H1 (cell line): ENCODE measurements at regions not wholly inside any gene's neighbourhood (a gene's known extent, or its start where the extent isn't known, plus 50 kb on each side); places are given as distances from the start of the nearest gene placed in this dataset.

Source experiments
- CTCF ChIA-PET: fragments of 300-600 bp; sonication (Branson Sonifier 250); formaldehyde crosslinking; loops from one replicate; lab custom pipeline; 2021; ENCODE audit not compliant: partially characterized antibody; lab: Charles Lee
- POLR2A ChIA-PET: fragments of 300-600 bp; sonication (Branson Sonifier 250); formaldehyde crosslinking; loops from one replicate; lab custom pipeline; 2021; ENCODE audit warnings: inconsistent platforms; ENCODE audit not compliant: partially characterized antibody; lab: Charles Lee
- DNase-seq, 2 experiments: peaks; one replicate each; pipeline versions ENCODE4 v3.0.0 to v3.0.0-alpha.2; 2010 to 2022; ENCODE audit warnings: low spot score in 2 of 2, low read depth in 1 of 2, mixed read lengths in 1 of 2
- FAIRE-seq: peaks from 2 replicates; lab custom pipeline; 2011; peaks lifted over from hg19 to GRCh38; lab: Jason Lieb, UNC
- H2AFZ ChIP-seq: 2 replicates; pipeline ENCODE4 v1.8.1; 2012; ENCODE audit warnings: low read length, inconsistent platforms
- H2AK5ac ChIP-seq: 2 replicates; pipeline ENCODE4 v1.6.1; 2013; ENCODE audit warnings: low read depth, low read length
- H2BK120ac ChIP-seq: replicated peaks from 2 replicates; pipeline ENCODE3; 2013; ENCODE audit warnings: low read depth, low read length, inconsistent platforms
- H2BK12ac ChIP-seq: 2 replicates; pipeline ENCODE4 v1.6.1; 2013; ENCODE audit warnings: low read depth, low read length
- H2BK15ac ChIP-seq: 2 replicates; pipeline ENCODE4 v1.6.1; 2013; ENCODE audit warnings: low read length
- H2BK20ac ChIP-seq: 2 replicates; pipeline ENCODE4 v1.6.1; 2013; ENCODE audit warnings: low read length
- H2BK5ac ChIP-seq: 2 replicates; pipeline ENCODE4 v1.6.1; 2013; ENCODE audit warnings: low read depth, low read length
- H3K14ac ChIP-seq: 2 replicates; pipeline ENCODE4 v1.6.1; 2013; ENCODE audit warnings: inconsistent platforms; ENCODE audit not compliant: insufficient read length
- H3K18ac ChIP-seq: 2 replicates; pipeline ENCODE4 v1.6.1; 2013; ENCODE audit warnings: low read length; ENCODE audit errors: extremely low read depth
- H3K23ac ChIP-seq: 2 replicates; pipeline ENCODE4 v1.6.1; 2013; ENCODE audit warnings: inconsistent platforms; ENCODE audit not compliant: insufficient read length
- H3K23me2 ChIP-seq: 2 replicates; pipeline ENCODE4 v1.6.1; 2013; ENCODE audit warnings: low read depth, low read length
- H3K27ac ChIP-seq: 2 replicates; pipeline ENCODE4 v1.6.1; 2011; ENCODE audit warnings: low read depth, low read length, inconsistent platforms
- H3K27me3 ChIP-seq, 4 experiments: replicated peaks in 1 of 4; 1 replicate in 1 of 4; 2 replicates in 3 of 4; pipeline versions ENCODE4 v1.6.1 to v1.8.1; 2011 to 2013; ENCODE audit warnings: low read length in 3 of 4, mild to moderate bottlenecking in 3 of 4, inconsistent platforms in 2 of 4, mixed read lengths in 2 of 4, moderate library complexity in 1 of 4; ENCODE audit not compliant: control insufficient read depth in 3 of 4, insufficient read depth in 3 of 4; ENCODE audit errors: extremely low read depth in 1 of 4
- H3K36me3 ChIP-seq, 4 experiments: 2 replicates each; pipeline versions ENCODE4 v1.6.1 to v1.8.1; 2011 to 2013; ENCODE audit warnings: mild to moderate bottlenecking in 4 of 4, low read length in 3 of 4, moderate library complexity in 2 of 4, control low read depth in 1 of 4, inconsistent platforms in 1 of 4; ENCODE audit not compliant: insufficient read depth in 4 of 4, control insufficient read depth in 2 of 4
- H3K4ac ChIP-seq: replicated peaks from 2 replicates; pipeline ENCODE3; 2013; ENCODE audit warnings: low read length, low read depth, mixed read lengths, inconsistent platforms; ENCODE audit not compliant: insufficient read length
- H3K4me1 ChIP-seq, 4 experiments: replicated peaks in 1 of 4; 1 replicate in 1 of 4; 2 replicates in 3 of 4; pipeline versions ENCODE4 v1.6.1 to v1.8.1; 2011 to 2013; ENCODE audit warnings: low read length in 3 of 4, inconsistent platforms in 2 of 4, mixed read lengths in 1 of 4; ENCODE audit not compliant: insufficient read depth in 4 of 4, control insufficient read depth in 3 of 4
- H3K4me2 ChIP-seq, 2 experiments: 2 replicates each; pipeline versions ENCODE4 v1.6.1 to v1.8.1; 2011 to 2013; ENCODE audit warnings: low read depth in 2 of 2, low read length in 2 of 2, control low read depth in 1 of 2, inconsistent platforms in 1 of 2, mild to moderate bottlenecking in 1 of 2; ENCODE audit not compliant: insufficient read depth in 1 of 2
- H3K4me3 ChIP-seq, 4 experiments: fragments of 200-600, 300-600 bp in 1 of 4; sonication (generic), shearing (Covaris generic), sonication (Bioruptor Twin) in 1 of 4; 2 replicates each; pipeline versions ENCODE4 v1.5.1 to v1.8.1; 2011 to 2016; ENCODE audit warnings: low read length in 4 of 4, low read depth in 3 of 4, control low read depth in 2 of 4, inconsistent platforms in 2 of 4, mild to moderate bottlenecking in 2 of 4, mixed read lengths in 1 of 4, moderate library complexity in 1 of 4; ENCODE audit not compliant: insufficient read depth in 2 of 4; ENCODE audit errors: extremely low read depth in 1 of 4
- H3K56ac ChIP-seq: replicated peaks from 2 replicates; pipeline ENCODE3; 2013; ENCODE audit warnings: low read depth, mild to moderate bottlenecking, mixed read lengths, low read length, inconsistent platforms; ENCODE audit not compliant: insufficient read length
- H3K79me1 ChIP-seq: 2 replicates; pipeline ENCODE4 v1.6.1; 2013; ENCODE audit warnings: low read depth, low read length, control low read depth
- H3K79me2 ChIP-seq, 2 experiments: 2 replicates each; pipeline versions ENCODE4 v1.6.1 to v1.8.1; 2012 to 2013; ENCODE audit warnings: low read length in 2 of 2, mild to moderate bottlenecking in 2 of 2, inconsistent platforms in 1 of 2; ENCODE audit not compliant: insufficient read depth in 2 of 2, control insufficient read depth in 1 of 2
- H3K9ac ChIP-seq, 4 experiments: replicated peaks in 1 of 4; 1 replicate in 1 of 4; 2 replicates in 3 of 4; pipeline versions ENCODE4 v1.6.1 to v1.8.1; 2011 to 2013; ENCODE audit warnings: low read depth in 3 of 4, low read length in 3 of 4, control low read depth in 2 of 4, mild to moderate bottlenecking in 2 of 4, moderate library complexity in 2 of 4, inconsistent platforms in 1 of 4; ENCODE audit errors: extremely low read depth in 1 of 4
- H3K9me3 ChIP-seq, 2 experiments: 2 replicates each; pipeline versions ENCODE4 v1.6.1 to v1.8.1; 2012 to 2013; ENCODE audit warnings: mild to moderate bottlenecking in 2 of 2, moderate library complexity in 2 of 2, control low read depth in 1 of 2, inconsistent platforms in 1 of 2, low read depth in 1 of 2, low read length in 1 of 2, mixed read lengths in 1 of 2; ENCODE audit not compliant: insufficient read depth in 2 of 2
- H4K20me1 ChIP-seq, 2 experiments: replicated peaks in 1 of 2; 2 replicates each; pipeline versions ENCODE3 to v1.8.1; 2011 to 2013; ENCODE audit warnings: inconsistent platforms in 2 of 2, low read length in 2 of 2, mild to moderate bottlenecking in 1 of 2; ENCODE audit not compliant: insufficient read depth in 2 of 2, control insufficient read depth in 1 of 2
- H4K5ac ChIP-seq: 2 replicates; pipeline ENCODE4 v1.6.1; 2013; ENCODE audit warnings: low read length, low read depth, mixed read lengths, inconsistent platforms; ENCODE audit not compliant: insufficient read length
- H4K8ac ChIP-seq: 2 replicates; pipeline ENCODE4 v1.8.0; 2013; ENCODE audit warnings: mild to moderate bottlenecking, moderate library complexity, low read length, inconsistent platforms; ENCODE audit not compliant: insufficient read depth; ENCODE audit errors: extremely low read depth
- H4K91ac ChIP-seq: replicated peaks from 2 replicates; pipeline ENCODE3; 2013; ENCODE audit warnings: low read length, mixed read lengths, inconsistent platforms; ENCODE audit not compliant: insufficient read length
- BCL11A ChIP-seq, 2 experiments: IDR thresholded peaks; one replicate each; pipeline ENCODE4 v1.6.1; 2011; ENCODE audit warnings: low read depth in 2 of 2, low read length in 2 of 2, mild to moderate bottlenecking in 2 of 2
- BRCA1 ChIP-seq: IDR thresholded peaks from 2 replicates; pipeline ENCODE4 v1.6.1; 2012; ENCODE audit warnings: low read depth, low read length, improper control_type of control experiment
- CBX5 ChIP-seq: fragments of 300-800, 300-1000 bp; sonication (generic); IDR thresholded peaks from 2 replicates; pipeline ENCODE4 v1.7.1; 2016; ENCODE audit warnings: antibody characterized with exemption, low read length, low read depth
- CHD1 ChIP-seq: IDR thresholded peaks from 2 replicates; pipeline ENCODE4 v1.6.1; 2012; ENCODE audit warnings: low read depth, low read length, improper control_type of control experiment
- FOSL1 ChIP-seq: IDR thresholded peaks from 2 replicates; pipeline ENCODE4 v1.6.1; 2011; ENCODE audit warnings: mild to moderate bottlenecking, low read depth, low read length, moderate library complexity; ENCODE audit not compliant: insufficient read depth
- GTF2F1 ChIP-seq: IDR thresholded peaks from 2 replicates; pipeline ENCODE4 v1.6.1; 2012; ENCODE audit warnings: low read depth, low read length, improper control_type of control experiment, borderline replicate concordance
- HDAC6 ChIP-seq: IDR thresholded peaks from one replicate; pipeline ENCODE4 v1.7.1; 2012; ENCODE audit warnings: low read depth, mild to moderate bottlenecking, inconsistent platforms, low read length, moderate library complexity
- KDM5A ChIP-seq: fragments of 200-600 bp; IDR thresholded peaks from 2 replicates; pipeline ENCODE4 v1.7.1; 2012; ENCODE audit warnings: mild to moderate bottlenecking, low read length, inconsistent platforms, mixed read lengths
- NANOG ChIP-seq: IDR thresholded peaks from 2 replicates; pipeline ENCODE4 v1.6.1; 2011; ENCODE audit warnings: low read length, low read depth, mild to moderate bottlenecking, inconsistent platforms; ENCODE audit not compliant: insufficient read depth, poor library complexity, severe bottlenecking
- PHF8 ChIP-seq: fragments of 200-600 bp; sonication (generic); conservative IDR thresholded peaks from 2 replicates; pipeline ENCODE4 v1.7.1; 2012; ENCODE audit warnings: low read depth, mild to moderate bottlenecking, inconsistent platforms, low read length, moderate library complexity
- POU5F1 ChIP-seq: IDR thresholded peaks from 2 replicates; pipeline ENCODE4 v1.6.1; 2011; ENCODE audit warnings: low read depth, mild to moderate bottlenecking, low read length, moderate library complexity
- SAP30 ChIP-seq: fragments of 300-600 bp; sonication (generic); IDR thresholded peaks from 2 replicates; pipeline ENCODE4 v1.7.1; 2012; ENCODE audit warnings: low read length, moderate library complexity, mild to moderate bottlenecking, inconsistent platforms; ENCODE audit not compliant: insufficient read depth, insufficient replicate concordance
- TBP ChIP-seq: IDR thresholded peaks from 2 replicates; pipeline ENCODE4 v1.6.1; 2011; ENCODE audit warnings: low read depth, low read length, improper control_type of control experiment
- USF2 ChIP-seq: IDR thresholded peaks from 2 replicates; pipeline ENCODE4 v1.6.1; 2011; ENCODE audit warnings: low read length, improper control_type of control experiment
- WGBS, 2 experiments: shearing (Covaris generic) in 1 of 2; methylation state at CpG; one replicate each; pipeline versions ENCODE4 v1.1.6 to v1.1.7; 2013 to 2015; ENCODE audit warnings: low lambda C conversion rate in 2 of 2, mixed read lengths in 2 of 2, inconsistent platforms in 1 of 2, low coverage in 1 of 2, missing lambda C conversion rate in 1 of 2; ENCODE audit not compliant: insufficient replicate concordance in 2 of 2, insufficient coverage in 1 of 2, insufficient read length in 1 of 2; ENCODE audit errors: extremely low coverage in 1 of 2, missing lambda C conversion rate in 1 of 2; 5-methylcytosine and 5-hydroxymethylcytosine counted together

GRCh38 chr2:8288206-8288605, 393.6 kb upstream of the ID2 start:
- Histone ChIP-seq H2BK5ac (no peak overlapping the region), H3K36me3 (no peaks in the 10 kb centered on the region), H3K27ac (no peak overlapping the region), H3K23me2 (no peaks in the 10 kb centered on the region), H3K9ac (no peak overlapping the region), H2AFZ (no peak overlapping the region), H3K56ac (no peak overlapping the region), H3K4me1 (no peaks in the 10 kb centered on the region), H4K91ac (no peak overlapping the region), H3K79me2 (no peaks in the 10 kb centered on the region), H2BK12ac (no peak overlapping the region), H4K5ac (no peak overlapping the region), H3K79me1 (no peaks in the 10 kb centered on the region), H4K8ac (no peak overlapping the region), H3K23ac (no peak overlapping the region), H2BK15ac (no peak overlapping the region), H3K4me2 (no peak overlapping the region), H3K4me3 (no peak overlapping the region), H3K4ac (no peak overlapping the region), H2BK20ac (no peak overlapping the region), H3K9me3 (no peaks in the 10 kb centered on the region; a peak in 1 of 4 replicates), H3K18ac (no peak overlapping the region), H3K14ac (no peak overlapping the region), H4K20me1 (no peaks in the 10 kb centered on the region), H2BK120ac (no peak overlapping the region), H2AK5ac (no peak overlapping the region), H3K27me3 (no peaks in the 10 kb centered on the region; a peak in 1 of 7 replicates)
- CTCF ChIA-PET, result interaction anchor here (1.0 kb wide), 1 partner anchor 274 kb away, joined by 3 read pairs; no protein-coding TSS in a partner anchor
- FAIRE-seq, result no peak
- POLR2A ChIA-PET, result no interaction called here
- 88% methylated on average over 2 of the region's 2 CpGs; no CpG with 5 or more reads in 1 of the 2 experiments for WGBS, 2 experiments
- no peak for DNase-seq
- TF ChIP-seq SAP30, result no peak
- no peak for TF ChIP-seq NANOG
- no peak for TF ChIP-seq KDM5A
- no peak for TF ChIP-seq FOSL1
- TF ChIP-seq PHF8, result no peak
- TF ChIP-seq CHD1, result no peak
- no peak for TF ChIP-seq USF2
- no peak for TF ChIP-seq CBX5
- no peak for TF ChIP-seq GTF2F1
- TF ChIP-seq HDAC6, result no peak
- TF ChIP-seq TBP, result no peak
- TF ChIP-seq BCL11A (IDR thresholded peaks at IDR 0.05; ENCODE audit: low read depth in 2 of 2, low read length in 2 of 2), result no peak
- no peak for TF ChIP-seq POU5F1
- TF ChIP-seq BRCA1, result no peak
